Stimulated activated CD8-positive, alpha-beta memory T cell treated with anti-CD3 and anti-CD28 coated beads, Interleukin-15, amount 100 ng/mL, for 4 hours (primary cell): ENCODE measurements at regions not wholly inside any gene's neighbourhood (a gene's known extent, or its start where the extent isn't known, plus 50 kb on each side); places are given as distances from the start of the nearest gene placed in this dataset.
"Not testable (repeated sequence)": the region's sequence is repeated elsewhere in the genome, so short reads cannot be mapped to it uniquely, and the experiment has no call there.

Experiments
- DNase-seq, 2 donors: peaks; one replicate each; pipeline ENCODE4 v3.0.0-alpha.2; 2020; ENCODE audit warnings: low read depth in 2 of 2

DNA sequence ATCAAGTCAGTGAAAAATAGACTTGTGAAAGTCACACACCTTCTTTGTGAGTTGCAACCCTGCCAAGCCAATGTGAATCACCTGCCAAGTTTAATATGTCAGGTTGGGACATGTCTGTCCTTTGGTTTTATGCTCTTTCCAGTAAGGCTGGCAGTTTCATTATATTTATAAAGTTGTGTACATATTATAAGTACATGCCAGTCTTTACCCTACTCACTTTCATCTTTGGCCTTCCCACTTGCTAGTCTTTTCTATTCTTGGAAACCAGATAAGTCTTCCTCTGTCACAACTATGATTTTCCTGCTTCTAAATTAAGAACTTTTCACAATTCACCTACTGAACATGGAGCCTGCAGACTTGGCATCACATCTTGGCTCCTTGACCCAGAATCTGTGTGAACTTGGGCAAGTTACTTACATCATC lies 680.7 kb upstream of the BOD1L1 start:
- no peak for DNase-seq

DNA sequence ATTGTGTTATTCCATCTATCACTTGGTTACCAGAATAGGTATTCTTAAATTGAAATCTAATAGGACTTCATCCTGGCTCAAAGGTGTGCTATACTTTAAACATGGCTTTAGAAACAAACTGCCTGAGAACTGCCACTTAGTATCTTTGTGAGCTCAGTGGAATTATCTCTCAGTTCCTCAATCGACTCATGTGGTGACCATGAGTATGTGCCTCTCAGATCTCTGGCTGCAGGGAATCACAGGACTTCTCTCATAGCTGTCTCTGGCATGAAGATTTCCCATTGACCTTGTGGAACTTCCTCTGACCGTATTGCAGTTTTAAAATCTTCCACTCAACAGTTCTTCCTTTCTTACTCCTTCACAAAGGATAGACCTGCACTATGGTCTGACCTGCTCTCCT lies 681.9 kb upstream of the BOD1L1 start:
- DNase-seq: no peak

DNA sequence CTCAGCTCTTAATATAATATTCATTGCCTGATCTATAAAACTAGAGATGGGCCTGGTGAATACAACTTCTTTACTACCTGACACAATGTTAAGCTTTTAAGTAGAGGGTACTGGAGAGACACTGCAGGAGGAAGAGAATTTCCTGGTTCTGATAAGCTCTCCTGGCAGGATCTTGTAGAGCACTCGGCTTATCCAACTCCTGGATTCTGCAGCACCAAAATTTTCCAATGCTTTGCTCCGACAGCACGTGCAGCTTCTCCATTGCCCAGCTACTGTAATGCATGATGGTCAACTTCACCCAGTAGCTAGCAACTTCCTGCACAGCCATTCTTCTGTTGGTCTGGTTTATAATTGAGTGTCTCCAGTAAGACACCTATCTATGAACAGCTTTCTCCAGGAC lies 686.2 kb upstream of the BOD1L1 start:
- no peak for DNase-seq

DNA sequence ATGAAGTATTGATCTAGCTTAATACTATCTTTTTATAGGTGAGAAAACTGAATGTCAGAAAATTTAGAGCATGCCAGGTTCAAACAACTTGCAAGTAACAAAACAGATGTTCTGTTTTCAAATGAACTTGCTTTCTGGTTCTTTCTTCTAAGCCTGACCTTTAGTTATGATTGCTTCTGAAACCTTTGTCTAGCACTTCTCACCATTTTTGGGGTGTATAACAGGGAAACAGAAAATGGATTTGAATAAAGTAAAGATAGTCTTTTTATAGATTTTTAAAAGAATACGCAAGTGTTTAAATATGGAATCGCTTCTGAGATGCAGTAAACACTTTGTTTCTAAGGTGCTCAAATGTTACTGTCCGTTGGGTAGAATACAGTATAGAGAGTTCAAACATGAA lies 687.2 kb upstream of the CPEB2 start:
- DNase-seq: no peak

DNA sequence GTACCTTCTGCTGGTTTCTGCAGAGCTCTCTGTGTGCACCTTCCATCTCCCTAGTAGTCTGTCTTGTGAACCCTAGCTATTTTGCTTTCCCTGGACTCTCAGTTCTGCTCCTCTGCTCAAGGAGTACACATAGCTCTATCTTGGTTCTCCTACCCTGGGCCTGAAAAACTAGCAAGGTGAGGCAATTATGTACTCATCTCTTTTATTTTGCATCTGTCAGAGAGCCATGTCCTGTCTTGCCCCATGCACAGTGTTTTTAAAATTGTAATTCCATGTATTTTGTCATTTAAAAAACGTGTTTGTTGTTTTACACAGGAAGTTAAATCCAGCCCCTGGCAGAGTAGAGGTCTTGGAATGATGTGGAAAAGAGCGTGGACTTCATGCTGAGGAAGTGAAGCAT lies 684.9 kb upstream of the CPEB2 start:
- no peak for DNase-seq

DNA sequence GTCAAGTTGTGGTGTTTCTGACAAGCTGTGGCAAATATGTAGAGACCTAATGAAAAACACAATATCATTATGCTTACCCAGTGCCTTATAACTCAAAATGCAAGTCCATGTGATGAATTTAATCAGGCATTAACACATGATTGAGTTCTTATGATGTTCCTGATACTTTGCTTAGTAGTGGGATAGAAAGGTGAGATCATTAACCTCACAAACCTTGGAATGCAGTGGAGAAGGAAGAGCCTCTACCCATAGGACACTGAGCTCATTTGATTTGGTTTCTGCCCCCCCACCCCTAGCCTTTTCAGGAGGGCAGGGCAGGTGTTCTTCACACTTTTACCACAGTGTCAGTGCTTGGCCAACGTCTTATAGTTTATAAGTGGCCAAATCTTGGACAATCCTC lies 683.6 kb upstream of the CPEB2 start:
- no peak for DNase-seq

DNA sequence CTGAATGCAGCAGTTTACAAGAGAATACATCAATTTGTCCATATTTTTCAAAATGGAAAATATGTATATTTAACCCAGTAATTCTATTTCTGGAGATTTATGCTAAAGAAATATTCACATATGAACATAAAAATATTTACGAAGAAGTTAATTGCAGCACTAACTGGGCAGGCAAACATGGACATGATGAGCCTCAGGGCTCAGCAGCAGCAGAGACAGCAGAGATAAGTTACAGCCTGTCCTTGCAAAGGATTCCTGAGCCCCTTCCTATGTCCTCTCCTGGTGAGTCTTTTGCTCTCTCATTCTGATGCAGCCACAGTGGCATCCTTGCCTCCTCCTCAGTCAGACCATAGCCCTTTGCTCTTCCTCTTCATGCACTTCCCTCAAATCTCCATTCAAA lies 680.6 kb upstream of the CPEB2 start:
- no peak for DNase-seq

DNA sequence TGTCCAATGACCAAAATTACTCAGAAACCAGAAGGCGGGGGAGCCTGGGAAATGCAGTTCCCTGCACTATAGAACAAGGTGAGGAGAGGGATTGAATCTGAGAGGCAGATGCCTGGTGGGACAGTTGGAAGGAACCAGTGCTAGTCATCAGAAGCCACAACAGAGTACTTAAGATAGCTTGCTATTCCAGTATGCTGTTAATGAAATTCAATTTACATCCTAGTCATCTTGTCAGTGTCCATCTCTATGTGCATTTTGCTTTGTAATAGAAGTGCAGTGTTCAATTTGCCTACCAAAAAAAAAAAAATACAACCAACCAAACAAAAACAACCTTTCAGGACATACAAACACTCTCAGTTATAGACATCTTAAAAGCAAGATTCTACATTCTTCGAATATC lies 679.1 kb upstream of the CPEB2 start:
- DNase-seq: no peak

DNA sequence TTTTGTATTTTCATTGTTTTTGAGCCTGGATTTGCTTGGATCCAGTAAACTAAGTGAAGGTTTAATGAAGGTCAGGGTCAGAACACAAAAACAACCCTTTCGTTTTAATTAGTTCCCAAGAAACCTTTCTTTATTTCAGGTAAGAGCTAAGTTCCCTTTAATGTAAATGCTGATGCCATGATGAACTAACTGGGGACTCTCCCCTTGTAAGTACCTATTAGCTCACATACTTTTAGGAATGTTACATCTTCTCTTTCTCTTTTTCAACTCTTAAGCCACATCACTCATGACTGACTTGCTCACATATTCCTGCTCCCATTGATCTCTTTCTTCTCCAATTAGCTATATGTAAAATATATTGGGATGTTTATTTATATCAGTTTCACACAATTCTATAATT lies 673.1 kb upstream of the CPEB2 start:
- DNase-seq: no peak

DNA sequence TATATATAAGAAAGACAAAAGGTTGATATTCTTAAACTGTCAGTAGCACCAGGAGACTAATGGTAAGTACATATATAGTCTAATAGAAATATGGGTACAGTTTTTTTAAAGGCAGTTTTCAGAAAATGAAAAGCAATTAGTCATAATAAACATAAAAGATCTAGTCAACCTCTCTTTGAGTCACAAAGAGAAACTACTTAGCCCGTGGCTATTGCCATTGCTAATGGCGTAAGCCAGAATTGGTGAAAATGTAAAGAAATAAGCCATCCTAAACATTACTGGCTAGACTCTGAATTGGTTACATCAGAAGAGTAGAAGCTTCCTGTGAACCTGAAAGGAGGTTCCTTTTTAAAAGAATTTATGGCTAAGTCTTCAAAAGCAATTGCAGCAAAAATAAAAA lies 668.7 kb upstream of the CPEB2 start:
- no peak for DNase-seq

DNA sequence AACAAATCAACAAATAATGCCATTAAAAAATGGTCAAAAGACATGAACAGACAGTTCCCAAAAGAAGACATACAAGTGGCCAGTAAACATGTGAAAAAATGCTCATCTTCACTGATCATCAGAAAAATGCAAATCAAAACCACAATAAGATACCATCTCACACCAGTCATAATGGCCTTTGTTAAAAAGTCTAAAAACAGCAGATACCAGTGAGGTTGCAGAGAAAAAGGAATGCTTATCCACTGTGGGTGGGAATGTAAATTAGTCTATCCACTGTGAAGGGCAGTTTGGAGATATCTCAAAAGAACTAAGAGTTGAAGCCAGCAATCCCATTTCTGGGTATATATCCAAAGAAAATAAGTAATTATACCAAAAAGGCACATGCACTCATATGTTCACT lies 668.1 kb upstream of the CPEB2 start:
- DNase-seq: no peak

DNA sequence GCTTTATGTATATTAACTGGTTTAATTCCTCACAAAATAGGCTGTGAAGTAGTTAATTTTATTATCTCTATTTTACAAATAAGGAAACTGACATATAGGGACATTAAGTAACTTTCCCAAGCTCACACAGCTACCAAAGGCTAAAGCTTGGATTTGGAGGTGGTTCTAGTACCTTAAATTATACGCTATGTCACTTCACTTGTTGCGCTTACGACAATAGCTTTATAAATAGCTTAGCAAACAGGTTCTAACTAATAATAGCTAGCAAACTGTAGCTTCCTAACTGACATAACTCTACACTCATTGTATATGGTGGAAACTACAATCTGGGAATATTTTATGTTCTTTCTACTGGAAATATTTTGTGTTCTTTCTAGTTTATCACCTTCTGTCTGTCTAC lies 666.4 kb upstream of the CPEB2 start:
- DNase-seq: no peak

DNA sequence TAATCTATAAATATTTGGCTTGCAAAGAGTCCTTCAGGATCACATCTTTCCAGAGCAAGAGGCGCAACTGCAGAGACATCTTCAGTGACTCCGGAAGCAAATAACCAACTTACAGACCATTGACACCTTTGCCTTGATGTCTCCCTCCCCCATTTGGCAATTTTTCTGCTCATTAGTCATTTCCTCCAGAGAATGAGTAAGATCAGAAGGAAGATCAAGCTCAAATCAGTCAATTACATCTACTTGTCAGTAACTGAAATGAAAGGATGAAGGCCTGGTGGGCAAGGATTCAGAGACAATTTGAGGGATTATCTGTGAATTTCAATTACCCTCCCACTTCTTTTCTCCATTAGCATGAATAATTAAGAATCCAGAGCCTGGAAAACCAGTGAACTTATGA lies 665.6 kb upstream of the CPEB2 start:
- DNase-seq: no peak

DNA sequence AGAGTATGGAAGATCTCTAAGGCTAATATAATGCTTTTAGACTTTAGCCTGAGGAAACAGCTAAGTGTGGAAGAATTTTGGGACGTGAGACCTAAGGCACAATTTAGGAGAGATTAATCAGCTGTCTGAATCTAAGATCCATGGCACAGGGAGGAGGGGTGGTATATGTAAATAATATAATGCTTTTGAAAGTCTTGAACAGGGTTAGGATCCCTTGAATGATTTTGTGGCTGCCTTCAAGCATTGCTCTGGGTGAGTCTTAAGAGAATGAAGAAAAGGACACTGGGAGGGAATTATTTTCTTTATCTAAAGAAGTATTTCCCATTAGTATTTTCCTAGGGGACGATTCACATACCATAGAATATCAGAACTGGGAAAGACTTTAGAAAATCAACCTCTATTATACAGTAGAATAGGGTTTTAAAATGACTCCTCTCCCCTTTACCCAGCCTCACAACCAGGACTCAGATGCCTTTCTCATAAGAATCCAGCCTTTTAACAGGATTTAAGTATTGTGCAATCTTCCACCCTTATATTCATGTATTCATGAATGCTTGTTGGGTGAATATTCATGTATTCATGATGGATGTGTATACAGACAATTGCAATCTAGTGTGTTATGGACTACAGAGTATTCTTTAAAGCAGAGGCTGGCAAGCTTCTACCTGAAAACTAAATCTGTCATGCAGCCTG lies 664.2 kb upstream of the CPEB2 start:
- no peak for DNase-seq

DNA sequence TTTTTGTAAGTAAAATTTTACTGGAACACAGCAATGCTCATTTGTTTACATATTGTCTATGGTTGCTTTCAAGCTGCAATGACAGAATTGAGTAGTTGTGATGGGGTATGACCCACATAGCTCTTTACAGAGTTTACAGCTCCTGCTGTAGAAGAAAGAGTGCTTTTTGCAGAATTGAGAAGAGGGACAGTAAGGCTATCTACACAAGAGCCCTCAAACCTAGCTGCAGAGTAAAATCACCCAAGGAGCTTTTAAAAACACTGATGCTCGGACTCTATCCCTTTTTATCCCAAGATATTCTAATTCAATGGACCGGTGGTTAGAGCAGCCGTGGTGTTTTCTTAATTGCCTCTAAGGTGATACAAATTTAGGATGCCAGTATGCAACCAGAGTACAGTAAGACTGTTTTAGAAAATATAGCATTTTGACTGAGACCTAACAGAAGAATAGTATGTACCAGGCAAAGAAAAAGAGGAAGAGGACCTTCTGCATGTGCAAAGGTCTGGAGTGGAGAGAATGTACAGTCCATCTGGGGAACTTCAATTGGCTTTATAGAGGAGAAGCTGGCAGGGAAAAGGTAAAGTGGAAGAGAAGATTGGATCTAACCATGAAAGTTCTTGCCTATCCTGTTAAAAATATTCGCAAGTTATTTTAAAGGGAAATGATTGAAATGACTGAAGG lies 663.6 kb upstream of the CPEB2 start:
- DNase-seq: no peak

DNA sequence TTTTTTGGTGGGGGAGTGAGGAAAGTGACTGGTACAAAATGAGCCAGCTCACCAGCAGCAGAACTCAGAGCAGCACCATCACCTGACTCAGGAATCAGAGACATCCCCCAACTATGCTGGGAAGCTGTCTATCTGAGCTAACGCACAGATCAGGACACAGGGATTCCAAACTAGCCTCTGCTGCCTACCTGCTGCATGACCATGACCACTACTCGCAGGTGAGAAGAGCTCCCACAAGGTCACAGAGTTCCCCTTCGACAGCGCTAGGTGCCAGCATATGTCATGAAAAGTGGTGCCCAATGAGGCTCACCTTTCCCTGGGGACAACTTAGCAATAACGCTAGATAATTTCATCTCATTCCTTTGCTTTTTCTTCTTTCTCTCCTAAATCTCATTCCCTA lies 662.6 kb upstream of the CPEB2 start:
- DNase-seq: no peak

DNA sequence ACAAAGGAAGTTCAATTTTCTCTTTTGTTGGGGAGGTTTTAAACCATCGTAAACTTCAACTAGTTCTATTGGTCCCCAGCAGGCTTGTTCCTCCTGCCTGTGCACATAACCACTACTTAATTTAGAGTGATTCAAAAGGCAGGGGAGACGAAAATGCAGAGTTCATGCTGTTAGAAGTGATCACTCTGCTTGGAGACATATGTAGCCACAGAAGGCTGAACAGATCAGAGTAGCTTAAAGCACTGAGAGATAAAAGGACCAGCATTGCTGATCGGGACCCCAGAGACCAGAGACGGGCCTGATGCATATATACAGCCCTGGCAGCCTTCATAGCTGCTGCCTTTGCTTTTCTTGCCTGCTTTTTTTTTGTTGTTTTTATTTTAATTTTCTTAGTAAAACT lies 662.0 kb upstream of the CPEB2 start:
- DNase-seq: no peak

DNA sequence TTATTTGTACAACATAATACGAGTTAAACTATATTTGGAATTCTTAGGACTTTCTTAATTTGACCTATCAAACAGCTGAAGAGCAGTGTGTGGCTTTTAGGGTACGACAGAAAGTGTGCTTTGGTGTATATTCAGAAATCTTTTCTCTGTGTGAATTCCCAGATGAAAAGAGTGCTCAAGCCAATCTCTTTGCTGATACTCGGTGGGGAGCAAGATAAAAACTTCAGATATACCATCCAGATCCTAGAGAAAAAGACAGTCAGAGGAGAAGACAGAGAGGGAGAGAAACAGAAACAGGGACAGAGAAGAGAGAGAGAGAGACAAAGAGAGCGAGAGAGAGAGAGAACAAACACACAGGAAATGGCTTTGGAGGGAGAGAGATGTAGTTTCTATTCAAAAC lies 658.3 kb upstream of the CPEB2 start:
- DNase-seq: no peak

DNA sequence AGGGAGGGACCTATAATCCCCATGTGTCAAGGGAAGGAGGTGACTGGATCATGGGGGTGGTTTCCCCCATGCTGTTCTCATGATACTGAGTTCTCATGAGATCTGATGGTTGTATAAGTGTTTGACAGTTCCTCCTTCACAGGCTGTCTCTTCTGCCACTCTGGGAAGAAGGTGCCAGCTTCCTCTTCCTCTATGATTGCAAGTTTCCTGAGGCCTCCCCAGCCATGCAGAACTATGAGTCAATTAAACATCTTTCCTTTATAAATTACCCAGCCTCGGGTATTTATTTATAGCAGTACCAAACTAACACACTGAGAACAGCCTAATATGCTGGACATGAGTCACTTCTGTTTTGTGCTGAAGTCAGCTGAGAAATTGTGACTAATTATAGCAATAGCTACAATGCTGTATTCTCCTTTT lies 656.9 kb upstream of the CPEB2 start:
- DNase-seq: no peak

DNA sequence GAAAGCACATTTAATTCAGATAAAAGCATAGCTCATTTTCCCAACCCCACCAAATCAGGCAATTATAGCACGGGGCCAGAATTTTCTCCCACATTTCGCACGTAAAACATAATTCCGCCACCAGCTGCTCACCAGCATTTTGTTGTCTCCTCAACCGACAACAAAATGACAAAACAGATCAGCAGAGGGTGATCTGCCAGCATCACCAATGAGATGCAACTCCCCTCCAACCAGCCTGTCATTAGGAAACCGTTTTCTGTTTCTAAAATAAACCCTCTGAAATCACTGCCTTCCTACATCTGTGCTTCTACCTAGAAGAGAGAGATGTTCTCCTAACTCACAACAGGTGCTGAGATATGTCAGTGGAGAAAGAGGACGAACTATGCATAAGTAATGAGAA lies 654.8 kb upstream of the CPEB2 start:
- DNase-seq: no peak

DNA sequence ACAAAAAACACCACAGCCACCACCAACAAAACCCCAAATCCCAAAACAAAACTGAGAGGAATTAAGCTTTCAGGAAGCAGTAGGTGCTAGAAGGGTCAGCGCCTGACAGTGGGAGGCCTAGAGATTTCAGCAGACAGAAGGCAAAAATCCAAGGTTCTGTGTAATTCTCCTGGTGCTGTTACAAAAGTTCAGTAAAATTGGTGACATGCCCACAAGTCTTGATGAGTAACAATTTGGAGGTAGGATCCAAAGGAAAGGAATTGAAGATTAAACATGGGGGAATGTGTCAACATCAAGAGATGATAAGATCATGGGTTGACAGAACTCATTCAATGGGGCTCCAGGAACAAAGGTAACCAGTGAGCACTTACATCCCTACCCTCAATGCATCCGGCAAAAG lies 653.8 kb upstream of the CPEB2 start:
- DNase-seq: no peak

DNA sequence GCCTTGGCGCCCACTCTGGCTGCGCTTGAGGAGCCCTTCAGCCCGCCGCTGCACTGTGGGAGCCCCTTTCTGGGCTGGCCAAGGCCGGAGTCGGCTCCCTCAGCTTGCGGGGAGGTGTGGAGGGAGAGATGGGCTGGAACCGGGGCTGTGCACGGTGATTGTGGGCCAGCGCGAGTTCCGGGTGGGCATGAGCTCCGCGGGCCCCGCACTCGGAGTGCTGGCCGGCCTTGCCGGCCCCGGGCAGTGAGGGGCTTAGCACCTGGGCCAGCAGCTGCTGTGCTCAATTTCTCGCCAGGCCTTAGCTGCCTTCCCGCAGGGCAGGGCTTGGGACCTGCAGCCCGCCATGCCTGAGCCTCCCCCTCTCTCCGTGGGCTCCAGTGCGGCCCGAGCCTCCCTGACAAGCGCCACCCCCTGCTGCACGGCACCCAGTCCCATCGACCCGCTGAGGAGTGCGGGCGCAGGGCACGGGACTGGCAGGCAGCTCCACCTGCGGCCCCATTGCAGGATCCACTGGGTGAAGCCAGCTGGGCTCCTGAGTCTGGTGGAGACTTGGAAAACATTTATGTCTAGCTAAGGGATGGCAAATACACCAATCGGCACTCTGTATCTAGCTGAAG lies 643.6 kb upstream of the CPEB2 start:
- DNase-seq: not testable (repeated sequence)

DNA sequence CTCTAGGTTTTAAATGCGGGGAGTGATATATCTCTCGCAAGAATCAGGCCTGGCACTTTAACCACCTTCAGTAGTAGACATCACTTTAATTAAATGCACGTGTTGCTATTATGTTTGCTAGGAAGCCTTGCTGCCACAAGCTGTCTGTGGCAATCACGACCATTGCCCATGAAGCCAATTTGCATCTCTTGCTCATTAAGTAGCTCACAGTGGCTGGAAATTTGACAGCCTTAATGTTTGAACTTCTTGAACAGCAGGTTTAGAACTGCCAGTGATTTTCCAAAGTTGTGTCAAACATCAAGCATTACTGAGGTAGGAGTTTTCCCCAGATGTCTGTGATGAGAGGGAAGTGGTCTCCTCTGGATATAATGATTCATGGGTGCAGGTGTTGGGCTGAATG lies 642.3 kb upstream of the CPEB2 start:
- no peak for DNase-seq
